ENCODE measurements at regions not wholly inside any gene's neighbourhood (a gene's known extent, or its start where the extent isn't known, plus 50 kb on each side); places are given as distances from the start of the nearest gene placed in this dataset.

DNA sequence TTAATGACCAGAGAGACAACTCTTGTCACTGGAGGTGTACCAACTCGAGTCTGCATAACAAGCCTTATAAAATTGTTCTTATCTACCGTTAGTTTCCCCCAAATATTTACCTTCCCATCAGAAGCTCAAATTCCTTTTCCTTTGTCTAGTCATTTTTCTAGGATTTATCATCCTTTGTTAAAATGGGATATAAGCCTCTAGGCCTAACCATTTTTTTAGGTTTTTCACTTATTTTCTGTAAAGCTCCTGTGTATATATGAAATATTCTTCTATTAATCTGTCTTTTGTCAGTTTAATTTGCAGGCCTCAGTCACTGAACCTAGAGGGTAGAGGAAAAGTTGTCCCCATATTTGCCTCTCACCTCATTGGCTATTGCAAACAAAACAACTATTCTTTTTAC lies 99.6 kb upstream of the TNFAIP3 start:
- TF ChIP-seq POLR2AphosphoS5 (IDR thresholded peaks at IDR 0.05) (no peak), POLR2A (IDR thresholded peaks at IDR 0.05) (no peak), EP300 (IDR thresholded peaks at IDR 0.05) (no peak)
- TF ChIP-seq, protein P1, sequence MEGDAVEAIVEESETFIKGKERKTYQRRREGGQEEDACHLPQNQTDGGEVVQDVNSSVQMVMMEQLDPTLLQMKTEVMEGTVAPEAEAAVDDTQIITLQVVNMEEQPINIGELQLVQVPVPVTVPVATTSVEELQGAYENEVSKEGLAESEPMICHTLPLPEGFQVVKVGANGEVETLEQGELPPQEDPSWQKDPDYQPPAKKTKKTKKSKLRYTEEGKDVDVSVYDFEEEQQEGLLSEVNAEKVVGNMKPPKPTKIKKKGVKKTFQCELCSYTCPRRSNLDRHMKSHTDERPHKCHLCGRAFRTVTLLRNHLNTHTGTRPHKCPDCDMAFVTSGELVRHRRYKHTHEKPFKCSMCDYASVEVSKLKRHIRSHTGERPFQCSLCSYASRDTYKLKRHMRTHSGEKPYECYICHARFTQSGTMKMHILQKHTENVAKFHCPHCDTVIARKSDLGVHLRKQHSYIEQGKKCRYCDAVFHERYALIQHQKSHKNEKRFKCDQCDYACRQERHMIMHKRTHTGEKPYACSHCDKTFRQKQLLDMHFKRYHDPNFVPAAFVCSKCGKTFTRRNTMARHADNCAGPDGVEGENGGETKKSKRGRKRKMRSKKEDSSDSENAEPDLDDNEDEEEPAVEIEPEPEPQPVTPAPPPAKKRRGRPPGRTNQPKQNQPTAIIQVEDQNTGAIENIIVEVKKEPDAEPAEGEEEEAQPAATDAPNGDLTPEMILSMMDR (IDR thresholded peaks at IDR 0.05), result no peak
- no peak for ATAC-seq (ENCODE audit: low FRiP score in 2 of 2)
- Histone ChIP-seq H3K27ac (peak overlapping the region in 2 of 4 donors; percentile 38 to 57), H3K27me3 (no peaks in the 10 kb centered on the region), H3K36me3 (no peaks in the 10 kb centered on the region), H3K4me3 (no peak overlapping the region), H3K4me1 (peaks cover 0 to 11% (median 3%) of the 10 kb centered on the region in 4 donors), H3K9me3 (no peaks in the 10 kb centered on the region)
- 85 to 86% methylated on average over 2 of the region's 2 CpGs for WGBS, 2 donors
- DNase-seq, result no peak

DNA sequence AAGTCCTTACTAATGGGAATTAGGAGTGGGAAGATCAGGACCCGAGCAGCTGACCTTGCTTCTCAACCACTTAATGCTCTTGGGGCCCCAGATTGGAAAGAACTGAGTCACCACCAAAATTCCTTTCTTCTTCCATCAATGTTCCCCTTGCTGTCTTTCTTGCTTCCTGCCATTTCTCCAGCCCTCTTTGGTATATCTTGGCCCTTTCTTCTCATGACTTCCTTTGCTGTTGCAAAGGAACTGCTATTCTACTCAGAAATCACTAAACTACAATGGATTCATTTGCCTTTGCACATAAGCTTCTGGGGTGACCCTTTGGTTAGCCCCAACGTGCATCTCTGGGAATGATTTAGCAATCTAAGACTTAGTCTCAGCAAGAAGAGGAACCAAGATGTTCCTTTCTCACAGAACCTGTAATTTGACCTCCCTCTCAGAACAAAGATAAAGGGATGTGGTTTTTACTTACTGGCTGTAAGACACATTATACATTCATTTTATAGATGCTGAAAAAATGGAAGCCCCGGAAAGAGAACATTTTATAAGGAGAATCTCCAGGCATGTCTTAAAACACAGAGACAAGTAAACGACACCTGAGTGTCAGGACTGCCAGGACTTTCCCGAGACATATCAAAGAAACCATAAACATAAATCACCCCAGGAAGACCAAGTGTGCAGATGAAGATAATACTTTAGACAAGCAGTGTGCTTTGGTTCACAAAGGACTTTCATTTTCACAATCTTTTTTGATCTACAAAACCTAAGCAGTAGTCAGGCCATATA lies 99.0 kb upstream of the TNFAIP3 start:
- Histone ChIP-seq H3K9me3 (no peaks in the 10 kb centered on the region), H3K4me1 (peaks cover 0 to 11% (median 3%) of the 10 kb centered on the region in 4 donors), H3K4me3 (no peak overlapping the region), H3K36me3 (no peaks in the 10 kb centered on the region), H3K27ac (peak overlapping the region; percentile 11 to 57 (median 50)), H3K27me3 (no peaks in the 10 kb centered on the region)
- 49 to 58% methylated on average over 5 of the region's 5 CpGs for WGBS, 2 donors
- TF ChIP-seq EP300 (IDR thresholded peaks at IDR 0.05) (no peak), POLR2AphosphoS5 (IDR thresholded peaks at IDR 0.05) (no peak), POLR2A (IDR thresholded peaks at IDR 0.05) (no peak)
- TF ChIP-seq, protein P1 (IDR thresholded peaks at IDR 0.05), result no peak
- ATAC-seq (ENCODE audit: low FRiP score in 2 of 2) (peak in 1 of 2 donors; percentile 57), DNase-seq (no peak)

DNA sequence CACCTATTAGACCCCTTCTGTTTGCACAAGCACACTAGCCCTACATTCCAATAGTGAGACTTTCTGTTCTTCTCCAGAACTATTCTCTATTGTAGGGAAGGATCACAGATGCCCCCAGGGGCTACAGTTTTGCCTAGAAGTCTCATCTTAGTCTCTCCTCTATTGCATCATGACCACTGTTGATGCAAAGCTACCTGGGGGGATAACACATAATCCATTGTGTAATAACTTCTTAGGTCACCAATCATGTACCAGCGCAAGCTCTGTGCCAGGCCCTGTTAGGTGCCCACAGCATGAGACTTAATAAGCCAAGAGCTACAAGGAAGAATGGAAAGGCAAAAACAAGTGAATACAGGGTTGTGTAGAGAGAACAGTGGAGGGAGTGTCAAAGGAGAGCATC lies 98.1 kb upstream of the TNFAIP3 start:
- TF ChIP-seq POLR2A (IDR thresholded peaks at IDR 0.05) (no peak), EP300 (IDR thresholded peaks at IDR 0.05) (no peak), POLR2AphosphoS5 (IDR thresholded peaks at IDR 0.05) (no peak)
- TF ChIP-seq, protein P1 (IDR thresholded peaks at IDR 0.05), result no peak
- Histone ChIP-seq H3K27ac (peak overlapping the region in 3 of 4 donors; percentile 11 to 55 (median 46)), H3K9me3 (no peaks in the 10 kb centered on the region), H3K36me3 (no peaks in the 10 kb centered on the region), H3K27me3 (no peaks in the 10 kb centered on the region), H3K4me3 (no peak overlapping the region), H3K4me1 (peaks cover 0 to 11% (median 3%) of the 10 kb centered on the region in 4 donors)
- DNase-seq, result no peak
- WGBS, 2 donors, result 92 to 94% methylated on average over 1 of the region's 1 CpG
- ATAC-seq (ENCODE audit: low FRiP score in 2 of 2), result no peak

DNA sequence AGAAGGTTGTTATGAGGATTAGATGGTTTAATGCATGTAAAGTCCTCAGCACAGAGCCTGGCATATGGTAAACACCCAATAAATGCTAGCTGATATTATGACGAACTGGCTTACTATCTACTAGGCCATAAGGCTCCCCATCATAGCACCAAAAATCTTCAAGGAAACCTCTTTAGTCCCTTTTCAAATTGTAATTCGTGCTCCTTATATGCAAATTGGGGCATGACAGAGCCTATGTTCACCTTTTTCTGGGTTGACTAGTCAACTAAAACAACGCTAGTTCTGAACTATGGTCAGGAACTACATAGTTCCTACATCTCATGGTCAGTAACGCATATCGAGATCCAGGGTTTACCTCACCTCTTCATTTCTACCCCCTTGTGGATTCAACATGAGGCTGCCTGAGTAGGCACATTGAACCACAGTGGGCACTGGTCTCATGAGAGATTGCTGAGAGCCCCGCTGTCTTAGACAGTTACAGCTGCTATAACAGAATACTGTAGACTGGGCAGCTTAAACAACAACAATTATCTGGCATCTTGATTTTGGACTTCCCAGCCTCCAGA lies 97.2 kb upstream of the TNFAIP3 start:
- ATAC-seq (ENCODE audit: low FRiP score in 2 of 2) (no peak), DNase-seq (no peak)
- Histone ChIP-seq H3K4me3 (no peak overlapping the region), H3K27me3 (no peaks in the 10 kb centered on the region), H3K9me3 (no peaks in the 10 kb centered on the region), H3K36me3 (no peaks in the 10 kb centered on the region), H3K4me1 (peaks cover 0 to 11% (median 6%) of the 10 kb centered on the region in 4 donors), H3K27ac (no peak overlapping the region)
- 92% methylated on average over 6 of the region's 6 CpGs for WGBS, 2 donors
- TF ChIP-seq POLR2A (IDR thresholded peaks at IDR 0.05) (no peak), EP300 (IDR thresholded peaks at IDR 0.05) (no peak), POLR2AphosphoS5 (IDR thresholded peaks at IDR 0.05) (no peak)
- TF ChIP-seq, protein P1 (IDR thresholded peaks at IDR 0.05), result no peak

Data from upper lobe of left lung (tissue), 6 donors.